GM19397 (cell line): ENCODE measurements at regions not wholly inside any gene's neighbourhood (a gene's known extent, or its start where the extent isn't known, plus 50 kb on each side); places are given as distances from the start of the nearest gene placed in this dataset.

Source experiments
- ATAC-seq: cut with Tn5 transposase; IDR thresholded peaks from one replicate; pipeline ENCODE4 v1.9.1; 2021; ENCODE audit warnings: mild to moderate bottlenecking, moderate library complexity; ENCODE audit not compliant: unreplicated experiment

GRCh38 chr20:24813080-24813479 is 136.0 kb upstream of the CST7 start:
- ATAC-seq = no peak

GRCh38 chr20:24813496-24813895 is 135.6 kb upstream of the CST7 start:
- ATAC-seq = no peak

GRCh38 chr20:24813936-24814335 is 135.1 kb upstream of the CST7 start:
- no peak for ATAC-seq

GRCh38 chr20:24814556-24815195 is 134.4 kb upstream of the CST7 start:
- ATAC-seq = no peak

- ATAC-seq = no peak
These were observed 133.8 kb upstream of the CST7 start for GRCh38 chr20:24815196-24815815.

- no peak for ATAC-seq
These were observed 133.1 kb upstream of the CST7 start for GRCh38 chr20:24815931-24816330.

- no peak for ATAC-seq
These were observed 132.6 kb upstream of the CST7 start for GRCh38 chr20:24816431-24816830.

- ATAC-seq = no peak
These were observed 132.2 kb upstream of the CST7 start for GRCh38 chr20:24816907-24817306.

GRCh38 chr20:24817351-24817750 is 131.7 kb upstream of the CST7 start:
- no peak for ATAC-seq

GRCh38 chr20:24818056-24818455 is 131.0 kb upstream of the CST7 start:
- no peak for ATAC-seq

GRCh38 chr20:24819331-24819965 is 129.6 kb upstream of the CST7 start:
- no peak for ATAC-seq

- ATAC-seq = no peak
These were observed 128.7 kb upstream of the CST7 start for GRCh38 chr20:24820345-24820744.

GRCh38 chr20:24821391-24821790 is 127.7 kb upstream of the CST7 start:
- no peak for ATAC-seq

GRCh38 chr20:24823176-24823784 is 125.8 kb upstream of the CST7 start:
- no peak for ATAC-seq

GRCh38 chr20:24823989-24824693 is 124.9 kb upstream of the CST7 start:
- no peak for ATAC-seq

GRCh38 chr20:24825591-24825990 is 123.5 kb upstream of the CST7 start:
- ATAC-seq = no peak

- ATAC-seq = no peak
These were observed 121.3 kb upstream of the CST7 start for GRCh38 chr20:24827603-24828295.

- no peak for ATAC-seq
These were observed 119.9 kb upstream of the CST7 start for GRCh38 chr20:24828992-24829648.

- no peak for ATAC-seq
These were observed 119.3 kb upstream of the CST7 start for GRCh38 chr20:24829649-24830370.

GRCh38 chr20:24830649-24831048 is 118.4 kb upstream of the CST7 start:
- ATAC-seq = no peak
